NCI-H128 (cell line): ENCODE measurements at regions not wholly inside any gene's neighbourhood (a gene's known extent, or its start where the extent isn't known, plus 50 kb on each side); places are given as distances from the start of the nearest gene placed in this dataset.

ENCODE experiments used
- DNase-seq: peaks from one replicate; lab custom pipeline; 2025; ENCODE audit not compliant: unreplicated experiment; lab: John Stamatoyannopoulos, UW

DNA sequence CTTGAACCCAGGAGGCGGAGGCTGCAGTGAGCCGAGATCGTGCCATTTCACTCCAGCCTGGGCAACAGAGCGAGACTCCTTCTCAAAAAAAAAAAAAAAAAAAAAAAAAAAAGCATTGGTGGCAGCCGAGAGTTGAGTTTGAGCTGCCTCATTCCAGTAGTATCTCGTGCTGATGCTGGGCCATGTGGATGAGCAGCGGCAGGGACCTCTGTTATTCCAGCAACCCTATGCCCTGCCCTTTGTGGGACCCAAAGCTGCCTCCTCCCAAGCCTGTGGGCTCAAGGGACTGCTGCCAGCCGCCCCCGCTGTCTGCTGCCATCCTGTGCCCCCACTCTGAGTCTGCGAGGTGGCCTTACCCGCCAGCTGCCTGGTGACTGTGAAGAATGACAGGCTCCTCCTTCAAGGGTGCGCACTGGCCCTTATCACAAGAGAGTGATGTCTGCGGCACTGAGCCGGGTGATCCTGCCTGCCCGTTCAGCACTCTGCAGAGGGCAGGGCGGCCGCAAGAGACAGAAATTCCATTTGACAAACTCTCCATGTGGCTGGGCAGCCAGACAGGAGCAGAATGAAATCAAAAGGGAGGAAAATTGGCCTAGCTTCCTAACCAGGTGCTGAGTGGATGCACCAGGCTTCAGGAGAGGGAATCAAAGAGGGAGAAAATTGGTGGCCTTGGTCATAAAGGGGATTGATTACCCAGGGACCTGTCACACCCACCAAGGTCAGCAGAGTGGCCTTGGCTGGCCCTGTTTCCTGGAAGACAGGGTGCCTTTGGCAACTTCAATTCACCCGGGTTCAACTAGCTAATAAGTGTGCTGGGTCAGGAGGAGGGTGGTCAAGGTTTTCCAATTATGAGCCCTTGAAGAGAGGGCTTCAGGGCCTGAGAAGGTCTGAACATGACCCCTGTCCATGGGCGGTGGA lies 65.3 kb upstream of the ZMIZ1 start:
- DNase-seq: no peak

DNA sequence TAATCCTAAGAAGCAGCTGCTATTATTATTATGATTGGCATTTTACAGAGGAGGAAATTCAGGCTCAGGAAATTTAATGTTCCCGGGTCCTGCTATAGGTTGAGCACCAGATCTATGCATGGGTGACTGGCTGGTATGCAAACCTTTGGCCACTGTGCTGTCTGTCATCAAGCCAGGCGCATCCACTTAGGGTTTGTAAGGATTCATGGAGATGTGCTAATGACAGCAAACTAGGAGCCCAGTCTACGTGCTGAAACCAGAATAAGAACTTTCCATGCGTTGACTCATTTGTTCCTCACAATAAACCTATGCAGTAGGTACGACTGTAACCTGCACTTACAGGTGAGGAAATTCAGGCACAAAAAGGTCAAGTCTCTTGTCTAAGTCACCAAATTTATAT lies 64.5 kb upstream of the ZMIZ1 start:
- DNase-seq: no peak

DNA sequence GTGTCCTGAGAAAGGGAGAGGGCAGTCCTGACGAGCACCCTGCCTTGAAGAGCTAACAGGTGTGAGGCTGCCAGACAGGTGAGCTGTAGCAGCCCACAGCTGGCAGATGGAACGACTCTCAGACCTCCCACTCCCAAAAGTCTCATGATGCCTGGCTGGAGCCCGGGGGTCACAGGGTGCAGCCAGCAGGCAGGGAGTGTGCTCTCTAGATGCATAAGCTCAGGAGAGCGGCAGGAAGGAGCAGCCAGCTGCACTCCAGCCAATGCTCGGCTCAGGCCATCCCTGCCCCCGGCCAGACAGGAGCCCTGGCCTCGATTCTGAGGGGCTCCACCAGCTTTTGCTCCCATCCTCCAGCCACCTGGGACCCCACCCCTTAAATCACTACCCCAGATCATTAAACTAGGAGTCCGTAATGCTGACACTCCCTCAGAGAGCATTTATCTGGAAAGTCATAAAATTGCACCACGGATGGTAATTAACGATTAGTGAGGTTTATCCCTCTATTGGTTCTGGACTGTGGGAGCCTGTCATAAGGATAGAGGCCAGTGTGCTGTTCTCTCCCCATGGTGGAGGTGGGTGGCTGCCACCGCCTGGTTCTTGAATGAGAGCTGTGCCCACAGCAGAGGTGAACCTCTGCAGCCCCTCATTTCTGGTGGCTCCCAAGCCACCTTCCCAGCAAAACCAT lies 63.5 kb upstream of the ZMIZ1 start:
- DNase-seq: no peak

DNA sequence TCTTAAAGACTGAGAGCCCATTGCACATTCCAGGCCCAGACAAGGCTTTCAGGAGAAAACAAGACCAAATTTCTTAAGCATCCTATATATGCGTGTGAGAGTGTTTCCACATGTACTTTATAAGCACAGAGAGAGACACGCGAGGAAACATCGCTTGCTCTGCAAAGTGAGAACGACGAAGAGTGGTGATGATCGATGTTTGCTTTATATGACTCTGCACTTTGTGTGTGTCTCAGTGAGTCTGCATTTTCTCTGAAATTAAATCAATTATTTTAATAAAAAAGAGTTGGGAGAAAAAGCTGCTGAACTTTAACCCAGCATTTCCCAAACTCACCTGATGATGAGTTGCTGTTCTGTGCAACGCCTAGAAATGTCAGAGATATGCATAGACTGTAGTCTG lies 61.7 kb upstream of the ZMIZ1 start:
- no peak for DNase-seq

DNA sequence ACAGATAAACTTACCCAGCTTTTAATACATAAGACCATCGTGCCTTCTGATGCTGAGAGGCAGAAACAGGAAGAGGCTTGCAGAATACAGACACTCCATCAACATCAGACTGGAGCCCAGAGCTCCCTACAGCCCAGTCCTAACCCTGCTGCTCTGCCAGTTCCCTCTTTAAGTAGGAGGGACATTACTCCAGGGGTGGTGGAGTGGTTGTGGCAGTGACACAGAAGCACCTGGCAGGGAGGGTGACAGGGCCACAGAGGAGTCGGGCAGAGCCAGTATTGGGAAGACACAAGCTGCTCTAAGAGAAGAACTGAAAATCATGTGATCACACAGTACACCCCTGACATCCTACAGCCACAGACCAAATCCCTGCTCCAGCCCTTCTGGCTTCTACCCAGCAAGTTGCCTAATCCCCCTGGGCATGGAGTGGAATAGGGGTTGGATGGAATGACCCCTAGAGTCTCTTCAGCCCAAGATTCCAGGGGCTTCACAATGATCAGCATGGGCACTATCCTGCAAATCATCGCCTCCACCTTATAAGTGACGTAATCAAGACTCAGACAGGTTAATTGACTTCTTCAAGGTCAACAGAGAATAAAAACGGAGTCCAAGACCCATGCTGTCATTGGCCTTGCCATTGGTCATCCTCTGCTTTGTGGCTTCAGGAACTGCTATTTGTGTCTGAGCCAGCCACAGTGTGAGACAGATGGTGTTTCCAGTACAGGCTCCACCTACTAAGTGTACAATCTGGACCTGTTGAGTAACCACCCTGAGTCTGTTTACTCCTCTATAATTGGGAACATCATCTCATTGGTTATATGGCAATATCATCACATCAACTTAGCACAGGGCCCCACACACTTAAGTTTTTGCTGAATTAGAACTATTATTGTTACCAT lies 61.1 kb upstream of the ZMIZ1 start:
- DNase-seq: no peak

DNA sequence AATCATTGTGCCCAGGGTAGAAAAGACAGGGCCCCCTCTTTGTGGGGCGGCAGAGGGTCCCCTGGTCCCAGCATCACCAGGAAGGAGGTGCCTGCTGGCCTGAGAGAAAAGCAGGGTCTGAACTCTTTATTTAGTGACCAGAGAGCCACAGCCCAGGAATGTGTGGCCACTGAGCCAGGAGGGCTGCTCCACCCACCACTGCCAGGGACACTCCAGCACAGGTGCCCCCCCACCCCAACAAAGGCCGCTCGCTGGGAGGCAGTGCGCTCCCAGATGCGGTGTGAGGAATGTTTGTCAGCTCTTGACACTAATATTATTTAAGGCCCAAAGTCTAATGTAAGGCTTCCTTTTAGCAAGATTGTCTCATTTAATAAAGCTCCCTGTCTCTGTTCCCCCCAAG lies 59.6 kb upstream of the ZMIZ1 start:
- DNase-seq: no peak

DNA sequence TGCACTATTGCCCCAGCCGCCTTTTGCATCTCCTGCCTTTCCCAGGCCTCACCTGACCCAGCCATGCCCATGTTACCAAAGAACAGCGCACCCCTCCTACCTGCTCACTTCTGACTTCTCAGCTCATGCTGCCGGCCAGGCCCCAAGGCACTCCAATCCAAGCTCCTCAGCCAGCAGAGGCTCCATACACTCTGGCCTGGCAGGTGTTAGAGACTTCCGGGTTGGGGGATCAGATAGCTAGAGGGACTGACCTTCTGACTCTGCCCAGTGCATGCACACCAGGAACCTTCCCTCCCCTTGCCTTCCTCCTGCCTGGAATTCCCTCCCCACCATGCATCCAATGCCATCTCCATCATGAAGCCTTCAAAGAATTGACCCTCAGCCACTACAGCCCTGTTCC lies 56.2 kb upstream of the ZMIZ1 start:
- no peak for DNase-seq

DNA sequence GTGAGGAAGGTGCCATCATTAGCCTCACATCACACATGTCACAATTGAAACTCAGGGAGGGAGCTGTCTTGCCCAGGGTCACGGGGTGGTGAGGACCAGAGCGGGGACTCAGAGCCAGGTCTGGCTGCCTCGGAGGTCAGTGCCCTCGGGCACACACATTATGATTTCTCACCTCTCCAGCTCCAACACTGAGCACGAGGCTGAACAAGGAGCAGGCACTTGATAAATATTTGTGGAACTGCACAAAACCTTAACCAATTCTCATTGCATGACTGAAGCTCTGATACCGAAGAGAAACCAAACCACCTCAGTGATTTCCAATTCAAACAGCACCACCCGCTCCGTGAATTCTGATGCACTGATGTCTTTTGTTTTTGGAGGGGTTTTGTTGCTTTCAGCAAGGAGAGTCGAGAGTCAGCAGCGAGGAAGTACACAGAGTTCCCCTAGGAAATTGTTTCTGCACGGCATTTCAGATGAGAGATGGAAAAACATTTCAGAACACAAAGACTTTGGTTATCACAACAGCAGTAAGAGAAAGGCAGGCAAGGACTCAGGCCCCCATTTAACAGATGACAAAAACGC lies 55.3 kb upstream of the ZMIZ1 start:
- no peak for DNase-seq

DNA sequence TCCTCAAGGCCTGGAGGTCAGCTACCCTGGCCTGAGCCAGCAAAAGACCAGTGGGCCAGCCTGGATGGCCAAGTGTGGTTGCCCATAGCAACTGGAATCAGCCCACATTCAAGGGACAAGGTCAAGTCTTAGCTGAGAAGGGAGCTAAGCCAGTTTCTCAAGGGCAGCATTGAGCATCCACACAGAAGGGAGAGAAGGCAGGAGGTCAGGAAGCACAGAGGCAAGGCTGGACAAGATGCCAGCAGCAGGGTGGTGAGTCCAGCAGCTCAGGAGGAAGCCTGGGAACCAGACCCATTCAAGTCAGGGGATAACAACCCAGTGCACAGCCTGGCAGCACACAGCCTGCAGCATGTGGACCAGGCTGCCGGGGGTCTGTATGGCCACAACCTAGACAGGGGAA lies 54.0 kb upstream of the ZMIZ1 start:
- no peak for DNase-seq

DNA sequence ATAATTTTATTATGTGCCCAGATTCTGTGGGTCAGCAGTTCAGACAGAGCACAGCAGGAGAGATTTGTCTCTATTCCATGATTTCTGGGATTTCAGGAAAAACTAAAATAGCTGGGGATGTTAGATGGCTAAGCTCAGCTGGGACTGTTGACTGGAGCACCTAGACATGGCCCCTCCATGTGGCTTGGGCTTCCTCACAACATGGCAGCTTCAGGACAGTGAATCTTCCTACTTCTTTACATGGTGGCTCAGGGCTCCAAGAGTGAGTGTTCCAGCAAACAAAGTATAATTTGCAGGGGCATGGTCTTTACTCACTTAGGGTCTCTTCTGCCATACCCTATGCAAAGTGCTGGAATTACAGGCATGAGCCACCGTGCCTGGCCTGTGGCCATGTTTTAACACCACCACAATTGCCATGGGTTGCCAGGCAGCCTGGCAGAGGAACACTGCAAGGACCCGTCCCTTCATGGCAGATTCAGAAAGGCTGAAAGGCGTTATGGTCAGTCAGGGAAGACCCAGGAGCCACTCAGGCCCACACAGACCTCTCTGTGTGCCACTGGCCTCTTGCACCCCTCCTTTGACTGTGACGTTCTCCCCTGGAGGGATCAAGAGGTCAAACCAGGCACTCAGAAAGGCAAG lies 50.8 kb upstream of the ZMIZ1 start:
- no peak for DNase-seq

DNA sequence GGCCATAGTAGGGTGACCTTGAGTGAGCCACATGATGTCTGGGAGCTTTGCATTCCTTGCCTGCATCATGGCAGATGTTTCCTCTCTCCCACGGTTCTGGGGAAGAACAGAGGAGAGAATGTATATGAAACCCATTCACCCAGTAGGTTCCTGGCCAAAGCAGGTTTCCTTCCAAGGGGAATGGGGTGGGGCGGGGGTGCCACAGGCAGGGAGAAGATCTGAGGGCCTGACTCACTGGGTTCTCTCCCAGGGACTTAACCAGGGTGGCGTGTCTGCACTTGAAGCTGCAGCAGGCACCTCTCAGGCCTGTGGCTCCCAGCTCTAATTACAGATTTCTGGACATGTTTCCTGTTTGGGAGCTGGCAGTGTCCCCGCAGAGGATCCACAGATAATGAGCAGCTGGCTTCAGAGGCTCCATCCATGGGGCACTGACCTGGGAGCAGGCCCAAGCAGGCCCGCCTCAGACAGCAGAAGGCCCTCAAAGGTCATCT lies 50.2 kb upstream of the ZMIZ1 start:
- no peak for DNase-seq
